Endothelial cell of umbilical vein (primary cell): ENCODE measurements at regions not wholly inside any gene's neighbourhood (a gene's known extent, or its start where the extent isn't known, plus 50 kb on each side); places are given as distances from the start of the nearest gene placed in this dataset.

Source experiments
- BruUV-seq: library from RNA; stranded (reverse); fragments of 400-500 nt; replicated peaks from 2 replicates; lab custom pipeline; 2021; lab: Mats Ljungman, UMichigan
- CTCF ChIA-PET: fragments of 300-600, 350-600 bp; sonication (Branson Sonifier 250); formaldehyde crosslinking; loops from one replicate; lab custom pipeline; 2021; ENCODE audit warnings: antibody characterized with exemption, inconsistent platforms; lab: Charles Lee
- POLR2A ChIA-PET: fragments of 300-600, 350-600 bp; sonication (Branson Sonifier 250); formaldehyde crosslinking; loops from one replicate; lab custom pipeline; 2021; ENCODE audit warnings: antibody characterized with exemption, inconsistent platforms; lab: Charles Lee
- DNase-seq: peaks from one replicate; pipeline ENCODE4 v3.0.0-alpha.2; 2011; ENCODE audit warnings: low read depth, low spot score
- FAIRE-seq: peaks from 2 replicates; lab custom pipeline; 2011; peaks lifted over from hg19 to GRCh38; lab: Jason Lieb, UNC
- H2AFZ ChIP-seq: 2 replicates; pipeline ENCODE4 v1.6.0; 2012; ENCODE audit warnings: low read depth, low read length, control low read depth, inconsistent platforms
- H3K27ac ChIP-seq: 2 replicates; pipeline ENCODE4 v1.5.1; 2011; ENCODE audit warnings: low read depth, mild to moderate bottlenecking, control low read depth, low read length, moderate library complexity; ENCODE audit not compliant: insufficient read depth
- H3K27me3 ChIP-seq, 2 experiments: 2 replicates each; pipeline versions ENCODE4 v1.6.0 to v1.6.1; 2011; ENCODE audit warnings: low read length in 2 of 2, mixed read lengths in 1 of 2; ENCODE audit not compliant: control insufficient read depth in 2 of 2, insufficient read depth in 2 of 2
- H3K36me3 ChIP-seq, 2 experiments: 2 replicates in 1 of 2; 3 replicates in 1 of 2; pipeline ENCODE4 v1.5.1; 2011; ENCODE audit warnings: low read length in 2 of 2, mild to moderate bottlenecking in 1 of 2, moderate library complexity in 1 of 2; ENCODE audit not compliant: control insufficient read depth in 2 of 2, insufficient read depth in 2 of 2; ENCODE audit errors: extremely low read depth in 1 of 2
- H3K4me1 ChIP-seq: 3 replicates; pipeline ENCODE4 v1.5.1; 2011; ENCODE audit warnings: mild to moderate bottlenecking, low read length; ENCODE audit not compliant: control insufficient read depth, insufficient read depth; ENCODE audit errors: extremely low read depth
- H3K4me2 ChIP-seq: 2 replicates; pipeline ENCODE4 v1.6.1; 2011; ENCODE audit warnings: low read length, control low read depth, mixed read lengths; ENCODE audit not compliant: insufficient read depth
- H3K4me3 ChIP-seq, 3 experiments: fragments of 200-600 bp in 1 of 3; sonication (generic), shearing (Covaris generic) in 1 of 3; replicated peaks in 1 of 3; 2 replicates each; pipeline ENCODE4 v1.5.1; 2011 to 2016; ENCODE audit warnings: control low read depth in 3 of 3, low read length in 3 of 3, mild to moderate bottlenecking in 2 of 3, inconsistent platforms in 1 of 3, low read depth in 1 of 3, moderate library complexity in 1 of 3; ENCODE audit not compliant: insufficient read depth in 1 of 3
- H3K79me2 ChIP-seq: 2 replicates; pipeline ENCODE4 v1.6.0; 2012; ENCODE audit warnings: low read length, inconsistent platforms; ENCODE audit not compliant: control insufficient read depth, insufficient read depth
- H3K9ac ChIP-seq: replicated peaks from 2 replicates; pipeline ENCODE3; 2011; ENCODE audit warnings: low read length, control low read depth; ENCODE audit not compliant: insufficient read depth; ENCODE audit errors: extremely low read depth
- H3K9me1 ChIP-seq: replicated peaks from 3 replicates; pipeline ENCODE4 v1.6.0; 2011; ENCODE audit warnings: mild to moderate bottlenecking, low read length; ENCODE audit not compliant: control insufficient read depth, insufficient read depth; ENCODE audit errors: extremely low read depth
- H3K9me3 ChIP-seq: replicated peaks from 2 replicates; pipeline ENCODE4 v1.5.1; 2012; ENCODE audit warnings: low read length, inconsistent platforms; ENCODE audit not compliant: control insufficient read depth, insufficient read depth
- H4K20me1 ChIP-seq: replicated peaks from 2 replicates; pipeline ENCODE3; 2011; ENCODE audit warnings: mild to moderate bottlenecking, low read length; ENCODE audit not compliant: control insufficient read depth, insufficient read depth; ENCODE audit errors: extremely low read depth
- CTCF ChIP-seq, 2 donors: IDR thresholded peaks; 1 replicate in 1 of 2; 2 replicates in 1 of 2; pipeline ENCODE4 v1.5.1; 2011; ENCODE audit warnings: low read length in 2 of 2, mild to moderate bottlenecking in 2 of 2, moderate library complexity in 2 of 2, control low read depth in 1 of 2, inconsistent platforms in 1 of 2, low read depth in 1 of 2; ENCODE audit not compliant: insufficient read depth in 1 of 2; ENCODE audit errors: extremely low read depth in 1 of 2
- EZH2 ChIP-seq: IDR thresholded peaks from 2 replicates; pipeline ENCODE4 v1.6.1; 2012; ENCODE audit warnings: borderline replicate concordance, low read depth, mild to moderate bottlenecking, moderate library complexity, low read length, inconsistent platforms; ENCODE audit not compliant: severe bottlenecking
- FOS ChIP-seq: IDR thresholded peaks from 2 replicates; pipeline ENCODE4 v1.6.1; 2011; ENCODE audit warnings: mild to moderate bottlenecking, low read length, moderate library complexity, borderline replicate concordance; ENCODE audit not compliant: insufficient read depth
- GATA2 ChIP-seq: IDR thresholded peaks from 2 replicates; pipeline ENCODE4 v1.7.0; 2011; ENCODE audit warnings: low read depth, mild to moderate bottlenecking, moderate library complexity, mixed read lengths, low read length; ENCODE audit not compliant: insufficient read length, insufficient read depth
- JUN ChIP-seq: IDR thresholded peaks from 2 replicates; pipeline ENCODE4 v1.6.1; 2011; ENCODE audit warnings: borderline replicate concordance, low read depth; ENCODE audit not compliant: insufficient read length, insufficient read depth
- MAX ChIP-seq: IDR thresholded peaks from 2 replicates; pipeline ENCODE4 v1.6.1; 2011; ENCODE audit not compliant: insufficient read depth, insufficient read length
- MYC ChIP-seq: IDR thresholded peaks from one replicate; pipeline ENCODE4 v1.6.1; 2011; ENCODE audit warnings: mild to moderate bottlenecking, low read depth, low read length
- POLR2A ChIP-seq: IDR thresholded peaks from 2 replicates; pipeline ENCODE4 v1.6.1; 2012; ENCODE audit warnings: low read depth, mild to moderate bottlenecking, control low read depth, low read length
- POLR2AphosphoS5 ChIP-seq: IDR thresholded peaks from 2 replicates; pipeline ENCODE4 v1.6.1; 2012; ENCODE audit warnings: low read depth, mild to moderate bottlenecking, control low read depth, low read length, moderate library complexity; ENCODE audit not compliant: insufficient read depth
- dilution Hi-C: fragments of 300-500 bp; cut with MboI; formaldehyde crosslinking; loops from one replicate; pipeline ENCODE4 v1.15.0; 2019; ENCODE audit warnings: low sequenced_read_pairs; ENCODE audit not compliant: extremely low pct_ligation_motif_present
- intact Hi-C: fragments of 100-400 bp; cut with micrococcal nuclease; formaldehyde crosslinking; loops from one replicate; pipeline ENCODE4 v1.10.0; 2022

GRCh38 chr12:13584541-13584940 lies 388.0 kb downstream of the EMP1 start:
- dilution Hi-C loops (no loop called here), intact Hi-C loops (no loop called here)
- H3K4me1 ChIP-seq, result no peaks in the 10 kb centered on the region
- no peaks in the 10 kb centered on the region for H3K36me3 ChIP-seq
- H3K9me3 ChIP-seq, result no peaks in the 10 kb centered on the region
- H2AFZ ChIP-seq, result no peak overlapping the region
- H3K9ac ChIP-seq, result no peak overlapping the region
- no peak overlapping the region for H3K4me2 ChIP-seq
- no peak overlapping the region for H3K27ac ChIP-seq
- no peaks in the 10 kb centered on the region for H3K79me2 ChIP-seq
- no peak overlapping the region for H3K4me3 ChIP-seq
- no peaks in the 10 kb centered on the region for H4K20me1 ChIP-seq
- no peaks in the 10 kb centered on the region for H3K9me1 ChIP-seq
- no peaks in the 10 kb centered on the region for H3K27me3 ChIP-seq
- CTCF ChIA-PET, result no interaction called here
- POLR2A ChIA-PET, result no interaction called here
- DNase-seq, result no peak
- TF ChIP-seq FOS, result no peak
- TF ChIP-seq EZH2, result no peak
- no peak for TF ChIP-seq GATA2
- TF ChIP-seq POLR2A, result no peak
- TF ChIP-seq MAX, result no peak
- no peak for TF ChIP-seq MYC
- TF ChIP-seq CTCF (IDR thresholded peaks at IDR 0.05; ENCODE audit: extremely low read depth in 1 of 2, insufficient read depth in 1 of 2, low read depth in 1 of 2, low read length in 2 of 2), result no peak
- TF ChIP-seq JUN, result no peak
- TF ChIP-seq POLR2AphosphoS5, result no peak
- BruUV-seq, result no TSS peak
- no peak for FAIRE-seq
